ENCODE measurements at regions not wholly inside any gene's neighbourhood (a gene's known extent, or its start where the extent isn't known, plus 50 kb on each side); places are given as distances from the start of the nearest gene placed in this dataset.
"Not testable (repeated sequence)": the region's sequence is repeated elsewhere in the genome, so short reads cannot be mapped to it uniquely, and the experiment has no call there.

DNA sequence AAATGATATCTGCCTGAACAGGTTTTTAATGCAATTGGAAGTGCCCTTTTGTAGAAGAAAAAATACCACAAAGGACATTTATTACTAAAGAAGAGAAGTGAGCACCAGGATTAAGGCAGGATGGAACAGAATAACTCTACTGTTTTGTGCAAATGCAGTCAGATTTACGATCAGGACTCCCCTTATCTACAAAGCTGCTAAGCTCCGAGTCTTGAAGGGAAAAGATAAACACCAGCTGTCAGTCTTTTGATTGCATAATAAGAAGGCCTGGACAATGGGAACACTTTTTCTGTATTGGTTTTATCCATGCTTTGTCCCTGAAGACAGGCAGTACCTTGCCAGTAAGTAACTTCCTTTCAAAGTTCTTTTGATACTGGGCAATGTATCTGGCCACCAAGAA is 797.9 kb upstream of the SLC35B3 start:
- DNase-seq = no peak

DNA sequence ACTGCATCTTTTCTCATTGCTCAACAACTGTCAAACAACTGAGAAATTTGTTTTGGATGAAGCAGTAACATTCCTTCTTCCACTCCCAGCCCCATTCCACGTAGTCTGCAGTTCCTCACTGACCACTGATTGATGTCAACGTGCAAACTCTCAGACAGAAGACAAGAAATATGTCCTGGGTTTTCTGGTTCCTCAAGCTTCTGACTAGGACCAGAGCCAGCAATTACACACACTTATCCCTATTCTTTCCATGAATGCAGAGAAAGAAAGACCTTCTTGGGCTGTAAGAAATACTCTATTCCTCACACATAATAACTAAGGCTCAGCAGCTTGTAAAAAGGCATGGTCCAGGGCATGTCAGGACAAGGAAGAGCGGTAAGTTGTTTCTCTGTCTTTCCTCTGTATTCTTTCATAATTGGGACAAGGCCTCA is 790.1 kb upstream of the SLC35B3 start:
- DNase-seq = no peak

DNA sequence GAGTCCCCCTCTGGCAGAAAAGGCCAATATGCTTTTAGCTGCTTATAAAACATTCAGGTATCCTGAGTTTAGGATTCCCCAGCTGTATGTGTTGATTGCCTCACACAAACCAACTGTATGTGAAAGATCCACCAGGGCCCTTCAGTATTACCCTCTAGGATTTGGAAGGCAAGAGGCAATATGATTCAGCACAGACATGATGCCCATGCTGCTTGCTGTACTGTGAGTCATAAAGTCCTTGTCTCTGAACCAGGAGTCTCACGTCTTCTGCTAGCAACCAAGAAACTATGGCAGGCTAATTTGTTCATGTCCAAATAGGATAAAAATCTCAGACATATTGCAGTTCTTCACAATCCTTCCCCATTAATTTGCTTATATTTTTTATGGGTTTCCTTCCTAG is 789.2 kb upstream of the SLC35B3 start:
- DNase-seq = no peak

- DNase-seq = not testable (repeated sequence)
These were observed 778.4 kb upstream of the SLC35B3 start for GRCh38 chr6:9213717-9214116.

DNA sequence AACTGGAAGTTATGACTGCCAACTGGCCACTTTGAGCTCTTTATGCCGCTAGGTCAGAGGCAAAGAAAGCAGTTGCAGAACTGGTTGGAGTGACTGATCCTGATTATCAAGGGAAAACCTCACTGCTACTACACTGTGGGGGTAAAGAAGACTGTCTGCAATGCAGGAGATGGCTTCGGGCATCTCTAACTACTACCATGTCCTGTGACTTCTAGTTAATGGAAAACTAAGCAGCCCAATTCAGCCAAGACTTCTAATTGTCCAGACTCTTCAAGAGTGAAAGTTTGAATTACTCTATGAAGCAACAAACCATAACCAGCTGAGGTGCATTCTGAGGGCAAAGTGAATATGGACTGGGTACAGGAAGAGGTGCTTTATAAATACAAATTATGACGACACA is 773.6 kb upstream of the SLC35B3 start:
- DNase-seq = no peak

DNA sequence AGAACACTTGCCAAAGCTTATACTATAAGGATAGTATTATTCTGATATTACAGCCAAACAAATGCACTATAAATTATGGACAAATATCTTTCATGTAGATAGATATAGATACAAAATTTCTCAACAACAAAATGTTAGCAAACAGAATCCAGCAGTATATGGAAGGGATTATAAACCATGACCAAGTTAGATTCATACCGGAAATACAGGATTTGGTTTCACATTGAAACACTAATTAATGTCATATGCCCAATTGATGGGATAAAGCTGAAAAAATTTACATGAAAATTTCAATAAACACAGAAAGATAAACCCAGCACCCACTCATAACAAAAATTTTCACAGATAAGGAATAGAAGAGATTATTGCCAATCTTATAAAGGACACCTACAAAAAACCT is 770.3 kb upstream of the SLC35B3 start:
- no peak for DNase-seq

GRCh38 chr6:9204171-9204570 is 768.8 kb upstream of the SLC35B3 start:
- no peak for DNase-seq

- no peak for DNase-seq
These were observed 765.4 kb upstream of the SLC35B3 start for GRCh38 chr6:9200712-9201111.

GRCh38 chr6:9197726-9198125 is 762.4 kb upstream of the SLC35B3 start:
- DNase-seq = no peak

- DNase-seq = no peak
These were observed 760.0 kb upstream of the SLC35B3 start for GRCh38 chr6:9195322-9195721.

DNA sequence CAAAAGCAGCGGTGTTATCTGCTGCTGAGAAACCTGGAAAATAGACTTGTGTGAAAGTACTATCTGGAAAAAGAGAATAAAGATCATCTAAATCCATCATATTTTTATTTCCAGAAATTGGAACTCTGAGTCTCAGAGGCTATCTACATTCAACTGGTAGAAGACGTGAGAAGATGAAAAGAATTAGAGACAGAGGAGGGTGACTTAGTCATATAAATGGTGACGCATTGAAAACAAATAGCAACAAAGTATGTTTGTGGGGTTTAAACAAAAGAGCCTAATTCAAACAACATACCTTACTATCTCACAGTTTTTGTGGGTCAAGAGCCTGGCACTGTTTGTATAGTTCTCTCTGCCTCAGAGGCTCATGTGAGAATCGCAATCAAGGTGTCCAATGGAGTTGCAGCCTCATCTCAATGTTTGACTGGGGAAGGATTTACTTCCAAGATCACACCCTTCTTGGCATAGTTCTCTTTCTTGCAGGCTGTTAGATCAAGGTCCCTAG is 757.1 kb upstream of the SLC35B3 start:
- DNase-seq = no peak

GRCh38 chr6:9186148-9186547 is 750.8 kb upstream of the SLC35B3 start:
- DNase-seq = no peak

GRCh38 chr6:9178071-9178470 is 742.7 kb upstream of the SLC35B3 start:
- DNase-seq = no peak

GRCh38 chr6:9173229-9173628 is 737.9 kb upstream of the SLC35B3 start:
- no peak for DNase-seq

GRCh38 chr6:9172096-9172495 is 736.8 kb upstream of the SLC35B3 start:
- DNase-seq = no peak

DNA sequence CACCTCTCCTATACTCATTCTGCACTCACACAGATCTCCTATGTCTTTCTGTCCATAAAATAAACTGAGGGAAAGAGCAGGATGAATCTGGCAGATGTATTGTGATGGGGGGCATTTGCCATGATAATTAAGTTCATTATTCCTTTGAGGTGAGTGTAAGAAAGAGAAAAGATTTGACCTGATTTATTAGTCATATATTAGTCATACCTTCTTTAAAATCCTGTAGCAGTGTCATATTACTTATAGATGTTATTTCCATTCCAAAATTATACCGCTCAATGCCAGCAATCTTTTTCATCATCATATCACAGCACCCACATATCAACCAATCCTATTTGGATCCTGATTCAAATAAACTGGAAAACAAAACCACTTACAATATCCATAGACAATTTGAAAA is 733.3 kb upstream of the SLC35B3 start:
- no peak for DNase-seq

GRCh38 chr6:9161731-9162130 is 726.4 kb upstream of the SLC35B3 start:
- no peak for DNase-seq

DNA sequence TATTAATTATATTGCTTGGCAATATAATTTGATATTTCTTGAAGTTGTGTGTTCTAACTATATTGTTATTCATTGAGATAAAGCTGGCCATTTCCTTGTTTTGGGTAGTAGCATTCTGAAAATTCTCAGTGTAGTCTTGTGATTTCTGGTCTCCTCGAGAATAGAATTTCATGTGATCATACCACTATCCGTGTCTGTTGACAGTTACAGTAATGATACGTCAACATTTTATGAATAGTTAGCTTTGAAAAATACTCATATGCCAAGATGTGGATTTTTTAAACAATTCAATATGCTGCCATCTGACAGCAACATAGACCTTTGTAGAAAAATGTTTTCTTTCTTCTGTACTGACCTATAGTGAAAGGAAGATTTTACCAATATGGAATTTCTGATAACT is 723.7 kb upstream of the SLC35B3 start:
- DNase-seq = no peak

DNA sequence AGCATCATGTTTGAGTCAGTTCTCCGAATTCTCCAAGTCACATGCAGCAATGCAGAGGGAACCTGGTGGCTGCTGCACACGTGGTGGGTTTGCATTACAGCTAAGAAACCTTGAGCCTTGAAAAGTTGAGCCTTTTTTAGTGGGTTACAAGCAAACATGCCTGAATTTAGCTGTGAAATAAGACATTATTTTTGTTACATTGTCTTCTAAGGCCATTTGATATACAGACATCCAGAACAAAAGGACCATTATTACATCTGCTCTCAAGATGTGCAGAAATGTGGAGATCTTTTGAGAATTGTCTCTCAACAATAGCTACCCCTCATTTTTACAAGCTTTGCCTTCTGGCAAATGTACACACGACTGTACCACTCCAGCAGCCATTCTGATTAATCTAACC is 720.5 kb upstream of the SLC35B3 start:
- no peak for DNase-seq

DNA sequence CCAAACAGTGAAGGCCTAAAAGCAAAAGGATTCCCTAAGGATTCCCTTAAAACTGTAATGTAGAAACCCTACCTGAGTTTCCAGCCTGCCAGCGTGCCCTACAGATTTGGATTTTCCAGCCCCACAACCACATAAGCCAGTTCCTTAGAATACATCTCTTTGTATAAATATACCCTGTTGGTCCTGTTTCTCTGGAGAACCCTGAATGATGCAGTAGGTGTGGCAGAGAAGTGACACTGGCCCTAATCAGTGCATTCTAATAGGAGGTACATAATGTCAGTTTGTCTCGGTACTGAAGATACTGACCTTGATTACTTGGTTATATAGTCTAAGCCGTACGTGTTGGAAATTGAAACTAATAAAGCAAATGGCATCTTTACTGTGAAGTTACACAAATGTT is 707.8 kb upstream of the SLC35B3 start:
- no peak for DNase-seq

DNA sequence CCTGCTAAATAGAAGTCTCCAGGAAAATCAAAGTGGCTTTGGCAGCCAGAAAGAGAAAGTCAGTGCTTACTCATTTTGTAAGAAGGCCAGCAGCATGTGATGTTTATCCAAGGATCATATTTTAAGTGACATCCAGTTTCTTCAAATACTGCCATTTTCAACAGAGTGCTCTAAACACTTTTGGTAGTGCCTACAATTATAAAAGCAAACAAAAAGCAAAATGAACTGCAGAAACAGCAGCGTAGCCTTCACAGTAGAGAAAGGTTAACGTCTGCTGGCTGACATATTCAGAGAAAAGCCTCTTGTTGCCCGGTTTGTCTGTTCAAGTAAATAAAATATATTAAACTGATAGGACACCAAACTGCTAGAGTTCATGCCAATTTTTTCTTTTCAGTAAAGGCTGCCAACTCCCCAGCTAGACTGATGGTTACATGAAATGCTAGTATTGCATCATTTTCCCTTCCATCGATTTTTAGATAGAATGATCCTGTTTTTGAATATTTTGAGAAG is 705.7 kb upstream of the SLC35B3 start:
- no peak for DNase-seq

- DNase-seq = no peak
These were observed 704.8 kb upstream of the SLC35B3 start for GRCh38 chr6:9140172-9140571.

- DNase-seq = no peak
These were observed 704.4 kb upstream of the SLC35B3 start for GRCh38 chr6:9139746-9140145.

DNA sequence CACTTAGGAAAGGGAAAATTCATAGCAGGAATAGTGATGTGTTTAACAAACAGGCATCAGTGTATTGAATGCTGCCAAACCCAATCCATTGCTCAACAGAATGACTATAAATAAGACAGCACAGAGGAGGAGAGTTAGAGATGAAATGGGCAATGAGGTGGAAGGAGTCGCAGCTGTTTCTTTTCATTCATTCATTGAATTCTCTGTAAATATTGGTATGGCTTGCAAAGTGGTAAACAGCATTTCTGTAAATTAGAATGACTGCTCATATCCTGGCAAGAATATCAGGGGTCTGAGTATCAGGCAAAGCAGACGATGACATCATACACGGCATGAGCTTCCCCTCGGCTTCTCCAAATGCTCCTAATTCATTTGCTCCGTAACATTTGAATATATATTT is 703.6 kb upstream of the SLC35B3 start:
- DNase-seq = no peak

DNA sequence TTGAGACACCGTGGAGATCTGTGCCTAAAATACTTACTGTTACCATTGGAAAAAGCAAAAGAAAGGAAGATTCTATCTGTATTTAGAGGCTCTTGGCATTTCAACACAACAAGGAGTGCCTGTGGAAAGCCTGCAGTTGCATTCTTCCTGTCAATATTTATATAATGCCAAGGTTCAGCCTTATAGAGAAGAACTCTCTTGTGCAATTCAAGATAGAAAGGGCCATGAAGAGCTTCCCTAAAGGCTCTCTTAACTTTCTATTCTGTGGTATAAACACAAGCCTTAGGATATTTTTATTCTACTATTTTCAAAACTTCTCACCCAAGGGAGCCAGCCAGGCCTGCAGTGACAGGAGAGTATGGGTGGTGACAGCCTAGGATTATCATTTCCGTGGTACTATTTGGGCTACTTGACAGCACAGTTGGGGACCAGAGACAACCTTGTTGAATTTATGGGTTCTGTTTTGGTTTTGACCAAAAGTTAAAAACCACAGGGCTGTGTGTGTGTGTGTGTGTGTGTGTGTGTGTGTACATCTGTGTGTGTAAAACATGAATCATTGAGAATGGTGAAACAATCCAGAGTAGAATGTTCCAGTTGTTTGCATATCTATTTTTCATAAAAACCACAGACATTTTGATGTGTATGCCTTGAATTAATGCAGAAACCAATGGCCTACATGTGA is 700.9 kb upstream of the SLC35B3 start:
- no peak for DNase-seq
